Karpas-422 (cell line): ENCODE measurements at regions not wholly inside any gene's neighbourhood (a gene's known extent, or its start where the extent isn't known, plus 50 kb on each side); places are given as distances from the start of the nearest gene placed in this dataset.

Source experiments
- DNase-seq: peaks from one replicate; pipeline ENCODE4 v3.0.0-alpha.2; 2015
- H2AFZ ChIP-seq: fragments of 200-600 bp; sonication (generic); 2 replicates; pipeline ENCODE4 v1.6.1; 2014; ENCODE audit warnings: antibody characterized with exemption, low read length, mixed read lengths
- H3K27ac ChIP-seq: fragments of 200-600 bp; sonication (generic); 2 replicates; pipeline ENCODE4 v1.5.1; 2014; ENCODE audit warnings: mild to moderate bottlenecking, low read length, moderate library complexity
- H3K27me3 ChIP-seq: fragments of 200-600 bp; sonication (generic); 2 replicates; pipeline ENCODE4 v1.6.1; 2014; ENCODE audit warnings: low read length, mixed read lengths
- H3K36me3 ChIP-seq: fragments of 200-600 bp; sonication (generic); 2 replicates; pipeline ENCODE4 v1.6.1; 2014; ENCODE audit warnings: low read length, mixed read lengths; ENCODE audit not compliant: insufficient read depth
- H3K4me1 ChIP-seq: fragments of 200-600 bp; sonication (generic); 2 replicates; pipeline ENCODE4 v1.6.1; 2014; ENCODE audit warnings: mild to moderate bottlenecking, low read length, mixed read lengths
- H3K4me2 ChIP-seq: fragments of 200-600 bp; sonication (generic); 2 replicates; pipeline ENCODE4 v1.6.1; 2014; ENCODE audit warnings: low read length, low read depth, mild to moderate bottlenecking; ENCODE audit not compliant: poor library complexity, severe bottlenecking
- H3K4me3 ChIP-seq: fragments of 200-600 bp; sonication (generic); 2 replicates; pipeline ENCODE4 v1.5.1; 2014; ENCODE audit warnings: mild to moderate bottlenecking, antibody characterized with exemption, low read length, mixed read lengths
- H3K79me2 ChIP-seq: fragments of 200-600 bp; sonication (generic); 2 replicates; pipeline ENCODE4 v1.6.1; 2014; ENCODE audit warnings: mild to moderate bottlenecking, low read length, mixed read lengths
- H3K9ac ChIP-seq: fragments of 200-600 bp; sonication (generic); 2 replicates; pipeline ENCODE4 v1.6.0; 2014; ENCODE audit warnings: low read length
- H3K9me2 ChIP-seq: fragments of 200-600 bp; sonication (generic), shearing (Covaris generic); replicated peaks from 2 replicates; pipeline ENCODE4 v1.6.0; 2014; ENCODE audit warnings: mild to moderate bottlenecking, low read length, moderate library complexity; ENCODE audit not compliant: insufficient read depth
- H3K9me3 ChIP-seq: fragments of 300-700, 200-600 bp; sonication (generic); 2 replicates; pipeline ENCODE4 v1.6.1; 2014; ENCODE audit warnings: low read length, mixed read lengths
- H4K20me1 ChIP-seq: fragments of 200-600 bp; sonication (generic); 2 replicates; pipeline ENCODE4 v1.6.1; 2014; ENCODE audit warnings: mild to moderate bottlenecking, antibody characterized with exemption, low read length, low read depth; ENCODE audit not compliant: insufficient read depth

DNA sequence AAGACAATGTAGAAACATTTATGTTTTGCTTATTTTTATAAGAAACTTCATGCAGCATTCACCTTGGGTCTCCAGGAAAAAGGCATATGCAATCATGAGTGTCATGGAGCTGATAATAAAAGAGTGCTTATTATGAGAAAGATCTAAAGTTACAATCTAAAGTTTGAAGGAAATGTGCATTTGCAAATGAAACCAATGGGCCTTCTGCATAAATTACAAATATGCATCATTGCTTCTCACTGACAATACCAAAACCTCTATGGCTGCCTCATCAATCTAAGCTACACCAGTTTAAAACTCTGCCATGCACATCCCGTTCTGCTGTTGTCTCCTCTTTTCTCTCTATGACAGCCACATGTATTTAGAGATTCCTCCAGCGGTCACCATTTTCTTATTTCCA, 103.2 kb upstream of the ABI3BP start:
- Histone ChIP-seq H3K4me3 (no peak overlapping the region), H3K27ac (no peak overlapping the region), H3K4me2 (no peak overlapping the region), H4K20me1 (no peaks in the 10 kb centered on the region), H3K79me2 (no peaks in the 10 kb centered on the region), H2AFZ (no peak overlapping the region), H3K36me3 (no peaks in the 10 kb centered on the region), H3K27me3 (0 out of 2 replicates have a peak, but pooled peaks cover 5% of the 10 kb centered on the region), H3K9me2 (no peaks in the 10 kb centered on the region), H3K9me3 (no peaks in the 10 kb centered on the region), H3K4me1 (no peaks in the 10 kb centered on the region), H3K9ac (no peak overlapping the region)
- DNase-seq = no peak

DNA sequence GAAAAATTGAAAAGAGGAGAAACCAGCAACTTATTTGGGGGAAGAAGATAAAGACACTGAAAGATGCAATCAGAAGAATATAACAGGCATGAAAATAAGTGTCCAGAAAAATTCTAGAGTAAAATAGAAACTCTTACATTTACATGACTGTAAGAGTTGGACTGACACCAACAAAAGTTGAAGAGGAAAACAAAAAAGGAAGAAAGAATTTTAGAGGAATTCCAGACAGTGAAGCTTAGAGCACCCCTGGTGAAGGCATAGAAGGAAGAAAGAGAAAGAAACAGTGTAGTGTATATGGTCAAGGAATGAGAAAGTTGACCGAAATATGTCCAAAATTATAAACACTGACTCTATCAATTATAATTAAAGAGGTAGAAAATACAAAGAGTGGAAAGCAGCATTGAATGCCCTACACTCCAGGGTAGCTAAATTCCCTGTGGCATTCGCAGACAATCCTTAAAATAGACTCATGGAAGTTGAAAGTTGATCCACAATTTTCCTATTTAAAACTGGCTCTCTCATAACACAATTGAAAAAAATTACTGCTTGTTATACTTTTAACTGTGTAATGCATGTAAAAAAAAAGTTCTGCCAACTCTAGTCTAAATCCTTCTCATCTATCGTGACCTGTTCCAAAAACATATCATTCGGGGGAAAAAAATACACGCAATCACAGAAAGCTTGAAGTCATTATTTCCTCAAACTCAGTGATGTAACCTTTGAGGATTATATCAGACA, 102.6 kb upstream of the ABI3BP start:
- DNase-seq = no peak
- Histone ChIP-seq H4K20me1 (no peaks in the 10 kb centered on the region), H3K27me3 (0 out of 2 replicates have a peak, but pooled peaks cover 5% of the 10 kb centered on the region), H3K79me2 (no peaks in the 10 kb centered on the region), H2AFZ (no peak overlapping the region), H3K4me3 (no peak overlapping the region), H3K9ac (no peak overlapping the region), H3K9me3 (no peaks in the 10 kb centered on the region), H3K4me2 (no peak overlapping the region), H3K36me3 (no peaks in the 10 kb centered on the region), H3K9me2 (no peaks in the 10 kb centered on the region), H3K4me1 (no peaks in the 10 kb centered on the region), H3K27ac (no peak overlapping the region)

DNA sequence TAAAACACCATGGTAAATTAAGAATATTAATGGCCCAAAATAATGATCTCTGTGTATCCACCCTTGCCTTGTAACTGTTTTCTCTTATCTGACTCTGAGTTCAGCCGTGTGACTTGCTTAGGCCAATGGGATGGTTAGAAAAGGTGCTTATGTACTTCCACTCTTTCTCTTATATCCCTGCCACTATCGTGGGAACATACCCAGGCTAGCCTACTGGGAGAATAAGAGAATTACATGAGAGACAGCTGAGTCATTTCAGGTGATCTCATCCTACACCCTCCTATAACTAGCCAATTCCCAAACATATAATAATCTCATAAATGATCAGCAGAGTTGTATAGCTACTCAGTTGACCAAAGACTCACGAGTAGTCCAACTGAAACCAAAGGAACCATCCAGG, 98.3 kb upstream of the ABI3BP start:
- Histone ChIP-seq H3K4me3 (no peak overlapping the region), H3K9me3 (no peaks in the 10 kb centered on the region), H4K20me1 (no peaks in the 10 kb centered on the region), H3K4me2 (no peak overlapping the region), H3K4me1 (no peaks in the 10 kb centered on the region), H3K36me3 (no peaks in the 10 kb centered on the region), H3K9ac (no peak overlapping the region), H2AFZ (no peak overlapping the region), H3K27ac (no peak overlapping the region), H3K27me3 (no peaks in the 10 kb centered on the region), H3K9me2 (no peaks in the 10 kb centered on the region), H3K79me2 (no peaks in the 10 kb centered on the region)
- DNase-seq = no peak

DNA sequence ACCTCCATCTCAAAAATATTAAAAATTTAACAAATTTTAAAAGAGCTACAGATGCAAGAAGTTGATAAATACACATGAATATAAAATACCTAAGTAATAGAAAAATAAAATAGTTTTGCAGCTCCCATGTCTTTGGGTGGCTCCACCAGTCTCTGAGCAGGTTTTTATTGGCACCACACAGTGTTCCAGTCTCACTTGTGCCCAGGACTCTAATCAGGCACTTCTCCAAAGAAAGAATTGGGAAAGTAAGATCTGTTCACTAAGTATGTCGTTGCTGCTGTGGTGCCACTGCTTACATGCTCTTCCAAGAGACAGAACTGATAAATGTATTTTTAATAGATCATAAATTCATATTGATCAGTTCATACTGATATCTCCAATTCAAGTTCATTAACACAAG, 92.5 kb upstream of the ABI3BP start:
- no peaks in the 10 kb centered on the region for H3K27me3 ChIP-seq
- H3K9ac ChIP-seq = no peak overlapping the region
- H3K9me2 ChIP-seq = no peaks in the 10 kb centered on the region
- H2AFZ ChIP-seq = no peak overlapping the region
- H3K4me3 ChIP-seq = no peak overlapping the region
- H3K36me3 ChIP-seq = no peaks in the 10 kb centered on the region
- H3K4me2 ChIP-seq = no peak overlapping the region
- DNase-seq = no peak
- H3K27ac ChIP-seq = no peak overlapping the region
- no peaks in the 10 kb centered on the region for H3K79me2 ChIP-seq
- no peaks in the 10 kb centered on the region for H4K20me1 ChIP-seq
- no peaks in the 10 kb centered on the region for H3K4me1 ChIP-seq
- no peaks in the 10 kb centered on the region for H3K9me3 ChIP-seq

DNA sequence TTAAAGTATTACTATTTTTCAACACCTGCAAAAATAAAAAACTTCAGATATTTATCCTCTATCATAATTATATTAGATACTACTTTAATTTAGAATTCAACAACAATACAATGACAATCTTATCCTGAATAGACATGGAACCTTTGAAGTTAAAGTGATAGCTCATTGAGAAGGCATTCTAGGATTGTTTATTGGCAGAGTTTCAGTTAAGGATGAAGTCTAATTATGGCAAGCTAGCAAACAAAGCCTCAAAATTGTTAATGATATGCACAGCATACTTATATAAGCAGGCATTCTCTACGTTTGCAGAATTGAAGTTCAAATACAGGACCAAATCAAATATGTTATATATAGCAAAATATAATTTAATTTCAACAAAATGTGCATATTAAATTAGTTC, 91.2 kb upstream of the ABI3BP start:
- Histone ChIP-seq H3K27ac (no peak overlapping the region), H3K27me3 (no peaks in the 10 kb centered on the region), H4K20me1 (no peaks in the 10 kb centered on the region), H2AFZ (no peak overlapping the region), H3K4me2 (no peak overlapping the region), H3K9ac (no peak overlapping the region), H3K4me1 (no peaks in the 10 kb centered on the region), H3K4me3 (no peak overlapping the region), H3K79me2 (no peaks in the 10 kb centered on the region), H3K36me3 (no peaks in the 10 kb centered on the region), H3K9me3 (no peaks in the 10 kb centered on the region), H3K9me2 (no peaks in the 10 kb centered on the region)
- DNase-seq = no peak

DNA sequence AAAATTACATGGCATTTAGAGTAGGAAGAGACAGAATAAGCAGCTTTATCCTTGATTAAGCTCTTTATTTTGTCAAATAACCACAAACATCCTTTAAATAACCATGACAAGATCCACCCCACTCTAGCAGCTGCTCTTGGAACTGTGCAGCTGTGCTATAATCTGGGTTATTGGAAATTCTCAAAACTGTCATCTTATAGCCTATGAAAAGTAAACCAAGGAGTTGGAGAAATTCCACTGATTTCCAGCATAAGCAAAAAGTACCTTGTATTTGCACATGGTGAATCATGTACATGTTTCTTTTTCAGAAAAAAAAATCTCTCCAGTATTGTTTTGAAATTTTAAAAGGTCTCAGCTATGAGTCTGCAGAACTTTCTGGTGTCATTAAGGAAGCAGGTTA, 88.8 kb upstream of the ABI3BP start:
- Histone ChIP-seq H3K9me2 (no peaks in the 10 kb centered on the region), H3K27ac (no peak overlapping the region), H3K4me3 (no peak overlapping the region), H3K9ac (no peak overlapping the region), H3K9me3 (no peaks in the 10 kb centered on the region), H3K27me3 (no peaks in the 10 kb centered on the region), H3K4me1 (no peaks in the 10 kb centered on the region), H2AFZ (no peak overlapping the region), H3K4me2 (no peak overlapping the region), H3K79me2 (no peaks in the 10 kb centered on the region), H3K36me3 (no peaks in the 10 kb centered on the region), H4K20me1 (no peaks in the 10 kb centered on the region)
- no peak for DNase-seq

DNA sequence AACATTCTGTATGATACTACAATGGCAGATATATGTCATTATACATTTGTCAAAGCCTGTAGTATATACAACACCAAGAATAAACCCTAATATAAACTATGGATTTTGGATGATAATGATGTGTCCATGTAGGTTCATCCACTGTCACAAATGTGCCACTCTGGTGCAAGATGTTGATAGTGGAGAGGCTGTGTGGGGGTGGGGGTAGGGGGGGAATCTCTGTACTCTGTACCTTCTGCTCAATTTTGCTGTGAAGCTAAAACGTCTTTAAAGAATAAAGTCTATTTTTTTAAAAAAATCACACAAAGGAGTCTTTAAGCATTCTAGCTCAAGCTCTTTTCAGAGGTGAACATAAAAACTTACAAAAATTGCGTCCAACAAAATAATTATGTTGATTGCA, 88.2 kb upstream of the ABI3BP start:
- Histone ChIP-seq H3K4me3 (no peak overlapping the region), H3K36me3 (no peaks in the 10 kb centered on the region), H3K9me3 (no peaks in the 10 kb centered on the region), H4K20me1 (no peaks in the 10 kb centered on the region), H3K79me2 (no peaks in the 10 kb centered on the region), H3K4me2 (no peak overlapping the region), H3K9me2 (no peaks in the 10 kb centered on the region), H3K4me1 (no peaks in the 10 kb centered on the region), H3K27me3 (no peaks in the 10 kb centered on the region), H3K27ac (no peak overlapping the region), H3K9ac (no peak overlapping the region), H2AFZ (no peak overlapping the region)
- DNase-seq = no peak

DNA sequence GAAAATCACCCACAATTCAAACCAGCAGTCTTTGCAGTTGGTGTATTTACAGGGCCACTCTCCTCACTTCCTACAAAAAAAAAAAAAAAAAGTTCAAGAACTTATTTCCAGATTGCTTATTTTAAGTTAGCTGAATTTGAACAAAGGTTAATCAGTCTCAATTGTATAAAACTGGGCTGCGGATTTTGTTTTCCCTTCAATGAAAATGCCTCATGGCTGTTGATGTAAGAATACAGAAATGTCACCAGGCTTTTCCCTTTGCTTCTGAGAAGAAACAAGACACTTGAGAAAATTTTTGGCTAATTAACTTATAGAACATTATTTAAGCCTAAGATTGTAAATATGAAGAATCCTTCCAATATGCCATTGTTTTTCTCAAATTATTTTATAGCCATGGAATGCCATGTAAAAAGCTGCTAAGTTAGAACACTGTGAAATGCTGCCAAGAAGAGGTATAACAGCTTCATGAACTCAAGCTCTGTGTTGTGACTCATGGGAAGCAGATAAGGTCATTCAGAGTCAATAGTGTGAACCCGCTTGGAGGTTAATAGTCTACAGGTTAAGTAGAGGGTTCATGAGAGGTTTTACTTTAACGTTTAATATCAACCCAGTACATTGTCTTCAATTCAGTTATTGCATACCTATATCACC, 84.3 kb upstream of the ABI3BP start:
- H3K4me1 ChIP-seq = no peaks in the 10 kb centered on the region
- H3K9me3 ChIP-seq = no peaks in the 10 kb centered on the region
- no peaks in the 10 kb centered on the region for H3K27me3 ChIP-seq
- no peaks in the 10 kb centered on the region for H3K79me2 ChIP-seq
- H3K36me3 ChIP-seq = no peaks in the 10 kb centered on the region
- no peak overlapping the region for H2AFZ ChIP-seq
- no peak overlapping the region for H3K4me3 ChIP-seq
- H3K4me2 ChIP-seq = no peak overlapping the region
- no peak overlapping the region for H3K27ac ChIP-seq
- no peaks in the 10 kb centered on the region for H4K20me1 ChIP-seq
- no peak for DNase-seq
- H3K9me2 ChIP-seq = no peaks in the 10 kb centered on the region
- no peak overlapping the region for H3K9ac ChIP-seq
